Endothelial cell of umbilical vein (primary cell): ENCODE measurements at regions not wholly inside any gene's neighbourhood (a gene's known extent, or its start where the extent isn't known, plus 50 kb on each side); places are given as distances from the start of the nearest gene placed in this dataset.

Experiments used
- BruUV-seq: library from RNA; stranded (reverse); fragments of 400-500 nt; replicated peaks from 2 replicates; lab custom pipeline; 2021; lab: Mats Ljungman, UMichigan
- CTCF ChIA-PET: fragments of 300-600, 350-600 bp; sonication (Branson Sonifier 250); formaldehyde crosslinking; loops from one replicate; lab custom pipeline; 2021; ENCODE audit warnings: antibody characterized with exemption, inconsistent platforms; lab: Charles Lee
- POLR2A ChIA-PET: fragments of 300-600, 350-600 bp; sonication (Branson Sonifier 250); formaldehyde crosslinking; loops from one replicate; lab custom pipeline; 2021; ENCODE audit warnings: antibody characterized with exemption, inconsistent platforms; lab: Charles Lee
- DNase-seq: peaks from one replicate; pipeline ENCODE4 v3.0.0-alpha.2; 2011; ENCODE audit warnings: low read depth, low spot score
- FAIRE-seq: peaks from 2 replicates; lab custom pipeline; 2011; peaks lifted over from hg19 to GRCh38; lab: Jason Lieb, UNC
- H2AFZ ChIP-seq: 2 replicates; pipeline ENCODE4 v1.6.0; 2012; ENCODE audit warnings: low read depth, low read length, control low read depth, inconsistent platforms
- H3K27ac ChIP-seq: 2 replicates; pipeline ENCODE4 v1.5.1; 2011; ENCODE audit warnings: low read depth, mild to moderate bottlenecking, control low read depth, low read length, moderate library complexity; ENCODE audit not compliant: insufficient read depth
- H3K27me3 ChIP-seq, 2 experiments: 2 replicates each; pipeline versions ENCODE4 v1.6.0 to v1.6.1; 2011; ENCODE audit warnings: low read length in 2 of 2, mixed read lengths in 1 of 2; ENCODE audit not compliant: control insufficient read depth in 2 of 2, insufficient read depth in 2 of 2
- H3K36me3 ChIP-seq, 2 experiments: 2 replicates in 1 of 2; 3 replicates in 1 of 2; pipeline ENCODE4 v1.5.1; 2011; ENCODE audit warnings: low read length in 2 of 2, mild to moderate bottlenecking in 1 of 2, moderate library complexity in 1 of 2; ENCODE audit not compliant: control insufficient read depth in 2 of 2, insufficient read depth in 2 of 2; ENCODE audit errors: extremely low read depth in 1 of 2
- H3K4me1 ChIP-seq: 3 replicates; pipeline ENCODE4 v1.5.1; 2011; ENCODE audit warnings: mild to moderate bottlenecking, low read length; ENCODE audit not compliant: control insufficient read depth, insufficient read depth; ENCODE audit errors: extremely low read depth
- H3K4me2 ChIP-seq: 2 replicates; pipeline ENCODE4 v1.6.1; 2011; ENCODE audit warnings: low read length, control low read depth, mixed read lengths; ENCODE audit not compliant: insufficient read depth
- H3K4me3 ChIP-seq, 3 experiments: fragments of 200-600 bp in 1 of 3; sonication (generic), shearing (Covaris generic) in 1 of 3; replicated peaks in 1 of 3; 2 replicates each; pipeline ENCODE4 v1.5.1; 2011 to 2016; ENCODE audit warnings: control low read depth in 3 of 3, low read length in 3 of 3, mild to moderate bottlenecking in 2 of 3, inconsistent platforms in 1 of 3, low read depth in 1 of 3, moderate library complexity in 1 of 3; ENCODE audit not compliant: insufficient read depth in 1 of 3
- H3K79me2 ChIP-seq: 2 replicates; pipeline ENCODE4 v1.6.0; 2012; ENCODE audit warnings: low read length, inconsistent platforms; ENCODE audit not compliant: control insufficient read depth, insufficient read depth
- H3K9ac ChIP-seq: replicated peaks from 2 replicates; pipeline ENCODE3; 2011; ENCODE audit warnings: low read length, control low read depth; ENCODE audit not compliant: insufficient read depth; ENCODE audit errors: extremely low read depth
- H3K9me1 ChIP-seq: replicated peaks from 3 replicates; pipeline ENCODE4 v1.6.0; 2011; ENCODE audit warnings: mild to moderate bottlenecking, low read length; ENCODE audit not compliant: control insufficient read depth, insufficient read depth; ENCODE audit errors: extremely low read depth
- H3K9me3 ChIP-seq: replicated peaks from 2 replicates; pipeline ENCODE4 v1.5.1; 2012; ENCODE audit warnings: low read length, inconsistent platforms; ENCODE audit not compliant: control insufficient read depth, insufficient read depth
- H4K20me1 ChIP-seq: replicated peaks from 2 replicates; pipeline ENCODE3; 2011; ENCODE audit warnings: mild to moderate bottlenecking, low read length; ENCODE audit not compliant: control insufficient read depth, insufficient read depth; ENCODE audit errors: extremely low read depth
- CTCF ChIP-seq, 2 donors: IDR thresholded peaks; 1 replicate in 1 of 2; 2 replicates in 1 of 2; pipeline ENCODE4 v1.5.1; 2011; ENCODE audit warnings: low read length in 2 of 2, mild to moderate bottlenecking in 2 of 2, moderate library complexity in 2 of 2, control low read depth in 1 of 2, inconsistent platforms in 1 of 2, low read depth in 1 of 2; ENCODE audit not compliant: insufficient read depth in 1 of 2; ENCODE audit errors: extremely low read depth in 1 of 2
- EZH2 ChIP-seq: IDR thresholded peaks from 2 replicates; pipeline ENCODE4 v1.6.1; 2012; ENCODE audit warnings: borderline replicate concordance, low read depth, mild to moderate bottlenecking, moderate library complexity, low read length, inconsistent platforms; ENCODE audit not compliant: severe bottlenecking
- FOS ChIP-seq: IDR thresholded peaks from 2 replicates; pipeline ENCODE4 v1.6.1; 2011; ENCODE audit warnings: mild to moderate bottlenecking, low read length, moderate library complexity, borderline replicate concordance; ENCODE audit not compliant: insufficient read depth
- GATA2 ChIP-seq: IDR thresholded peaks from 2 replicates; pipeline ENCODE4 v1.7.0; 2011; ENCODE audit warnings: low read depth, mild to moderate bottlenecking, moderate library complexity, mixed read lengths, low read length; ENCODE audit not compliant: insufficient read length, insufficient read depth
- JUN ChIP-seq: IDR thresholded peaks from 2 replicates; pipeline ENCODE4 v1.6.1; 2011; ENCODE audit warnings: borderline replicate concordance, low read depth; ENCODE audit not compliant: insufficient read length, insufficient read depth
- MYC ChIP-seq: IDR thresholded peaks from one replicate; pipeline ENCODE4 v1.6.1; 2011; ENCODE audit warnings: mild to moderate bottlenecking, low read depth, low read length
- POLR2AphosphoS5 ChIP-seq: IDR thresholded peaks from 2 replicates; pipeline ENCODE4 v1.6.1; 2012; ENCODE audit warnings: low read depth, mild to moderate bottlenecking, control low read depth, low read length, moderate library complexity; ENCODE audit not compliant: insufficient read depth
- dilution Hi-C: fragments of 300-500 bp; cut with MboI; formaldehyde crosslinking; loops from one replicate; pipeline ENCODE4 v1.15.0; 2019; ENCODE audit warnings: low sequenced_read_pairs; ENCODE audit not compliant: extremely low pct_ligation_motif_present
- intact Hi-C: fragments of 100-400 bp; cut with micrococcal nuclease; formaldehyde crosslinking; loops from one replicate; pipeline ENCODE4 v1.10.0; 2022
- TF ChIP-seq, protein P1 (sequence below): IDR thresholded peaks from 2 replicates; pipeline ENCODE4 v1.6.1; 2011; ENCODE audit not compliant: insufficient read depth, insufficient read length

DNA sequence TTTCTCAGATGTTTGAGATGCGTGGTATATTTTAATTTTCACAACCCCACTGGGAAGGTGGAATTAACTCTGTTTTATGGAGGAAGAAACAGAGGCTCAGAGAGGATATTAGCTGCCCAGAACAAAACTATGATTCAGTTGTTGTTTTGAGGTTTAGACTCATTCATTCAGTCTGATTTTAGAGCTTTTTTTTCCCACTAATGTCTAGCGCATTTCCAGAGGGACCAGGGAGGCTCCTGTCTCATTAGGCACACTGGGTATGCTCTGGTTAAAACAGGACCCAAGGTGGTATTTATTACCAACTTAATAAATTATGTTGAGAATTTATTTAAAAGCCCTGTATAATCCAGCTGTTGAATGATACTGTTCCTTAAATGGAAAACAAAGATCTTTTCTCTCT is 272.0 kb upstream of the RGMA start:
- Histone ChIP-seq H3K4me3 (no peak overlapping the region), H3K36me3 (no peaks in the 10 kb centered on the region), H4K20me1 (no peaks in the 10 kb centered on the region), H3K9me1 (no peaks in the 10 kb centered on the region), H3K27me3 (no peaks in the 10 kb centered on the region), H3K9me3 (peaks cover 7% of the 10 kb centered on the region), H3K27ac (no peak overlapping the region), H2AFZ (no peak overlapping the region), H3K4me1 (no peaks in the 10 kb centered on the region), H3K9ac (no peak overlapping the region), H3K79me2 (no peaks in the 10 kb centered on the region), H3K4me2 (no peak overlapping the region)
- DNase-seq: no peak
- dilution Hi-C loops (no loop called here), intact Hi-C loops (no loop called here)
- BruUV-seq: no TSS peak
- no peak for FAIRE-seq
- ChIA-PET CTCF (no interaction called here), POLR2A (no interaction called here)
- TF ChIP-seq CTCF (IDR thresholded peaks at IDR 0.05; ENCODE audit: extremely low read depth in 1 of 2, insufficient read depth in 1 of 2, low read depth in 1 of 2, low read length in 2 of 2): no peak
- no peak for TF ChIP-seq FOS
- TF ChIP-seq MYC: no peak
- TF ChIP-seq, protein P1, sequence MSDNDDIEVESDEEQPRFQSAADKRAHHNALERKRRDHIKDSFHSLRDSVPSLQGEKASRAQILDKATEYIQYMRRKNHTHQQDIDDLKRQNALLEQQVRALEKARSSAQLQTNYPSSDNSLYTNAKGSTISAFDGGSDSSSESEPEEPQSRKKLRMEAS: no peak
- TF ChIP-seq POLR2AphosphoS5: no peak
- no peak for TF ChIP-seq EZH2
- TF ChIP-seq JUN: no peak
- TF ChIP-seq GATA2: no peak
